ENCODE measurements at regions not wholly inside any gene's neighbourhood (a gene's known extent, or its start where the extent isn't known, plus 50 kb on each side); places are given as distances from the start of the nearest gene placed in this dataset.

DNA sequence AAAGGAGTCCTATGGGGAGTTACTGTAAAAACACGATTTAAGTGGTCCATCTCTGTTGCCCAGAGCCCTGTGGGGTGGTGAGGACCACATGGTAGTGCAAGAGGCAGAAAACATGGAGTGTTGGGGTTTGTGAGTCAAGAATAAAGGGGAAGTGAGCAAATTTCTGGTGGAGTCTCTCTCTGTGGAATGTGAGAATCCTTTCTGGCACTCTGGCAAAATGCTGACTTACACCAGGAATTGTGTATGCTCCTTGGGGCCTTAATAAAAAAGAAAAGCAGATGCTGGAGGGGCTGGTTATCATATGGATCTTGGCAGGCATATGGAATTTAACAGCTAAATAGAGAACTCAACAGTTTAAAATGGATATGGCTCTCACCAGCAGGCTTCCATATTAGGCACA lies 486.0 kb downstream of the TNS3 start:
- H3K27me3 ChIP-seq = no peaks in the 10 kb centered on the region
- no peak for DNase-seq (ENCODE audit: low spot score in 2 of 2)
- intact Hi-C loops (cut with DNase I) = no loop called here
- H3K36me3 ChIP-seq = no peaks in the 10 kb centered on the region
- H3K27ac ChIP-seq = no peak overlapping the region
- H3K4me3 ChIP-seq = no peak overlapping the region
- TF ChIP-seq, protein P1, sequence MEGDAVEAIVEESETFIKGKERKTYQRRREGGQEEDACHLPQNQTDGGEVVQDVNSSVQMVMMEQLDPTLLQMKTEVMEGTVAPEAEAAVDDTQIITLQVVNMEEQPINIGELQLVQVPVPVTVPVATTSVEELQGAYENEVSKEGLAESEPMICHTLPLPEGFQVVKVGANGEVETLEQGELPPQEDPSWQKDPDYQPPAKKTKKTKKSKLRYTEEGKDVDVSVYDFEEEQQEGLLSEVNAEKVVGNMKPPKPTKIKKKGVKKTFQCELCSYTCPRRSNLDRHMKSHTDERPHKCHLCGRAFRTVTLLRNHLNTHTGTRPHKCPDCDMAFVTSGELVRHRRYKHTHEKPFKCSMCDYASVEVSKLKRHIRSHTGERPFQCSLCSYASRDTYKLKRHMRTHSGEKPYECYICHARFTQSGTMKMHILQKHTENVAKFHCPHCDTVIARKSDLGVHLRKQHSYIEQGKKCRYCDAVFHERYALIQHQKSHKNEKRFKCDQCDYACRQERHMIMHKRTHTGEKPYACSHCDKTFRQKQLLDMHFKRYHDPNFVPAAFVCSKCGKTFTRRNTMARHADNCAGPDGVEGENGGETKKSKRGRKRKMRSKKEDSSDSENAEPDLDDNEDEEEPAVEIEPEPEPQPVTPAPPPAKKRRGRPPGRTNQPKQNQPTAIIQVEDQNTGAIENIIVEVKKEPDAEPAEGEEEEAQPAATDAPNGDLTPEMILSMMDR (IDR thresholded peaks at IDR 0.05) = no peak
- H3K9me3 ChIP-seq = no peaks in the 10 kb centered on the region
- H3K4me1 ChIP-seq = no peaks in the 10 kb centered on the region

DNA sequence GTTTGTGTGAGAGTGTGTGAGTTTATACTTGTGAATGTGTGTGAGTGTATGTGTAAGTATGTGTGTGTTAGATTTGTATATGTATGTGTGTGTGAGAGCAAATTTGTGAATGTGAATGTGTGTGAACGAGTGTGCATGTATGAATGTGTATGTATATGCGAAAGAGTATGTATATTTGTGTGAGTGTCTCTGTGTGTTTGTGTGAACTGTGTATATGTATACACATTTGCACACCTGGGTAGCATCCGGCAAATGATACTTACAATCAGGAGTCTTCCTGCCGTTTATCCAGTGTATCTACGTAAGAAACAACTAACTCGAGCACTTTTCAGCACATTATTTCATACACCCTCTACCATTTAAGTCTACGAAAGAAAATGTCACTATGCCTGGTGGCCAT lies 487.4 kb downstream of the TNS3 start:
- no peak for DNase-seq (ENCODE audit: low spot score in 2 of 2)
- H3K27me3 ChIP-seq = no peaks in the 10 kb centered on the region
- no peaks in the 10 kb centered on the region for H3K4me1 ChIP-seq
- no peaks in the 10 kb centered on the region for H3K9me3 ChIP-seq
- no peaks in the 10 kb centered on the region for H3K36me3 ChIP-seq
- no peak overlapping the region for H3K27ac ChIP-seq
- intact Hi-C loops (cut with DNase I) = no loop called here
- TF ChIP-seq, protein P1 (IDR thresholded peaks at IDR 0.05) = no peak
- H3K4me3 ChIP-seq = no peak overlapping the region

DNA sequence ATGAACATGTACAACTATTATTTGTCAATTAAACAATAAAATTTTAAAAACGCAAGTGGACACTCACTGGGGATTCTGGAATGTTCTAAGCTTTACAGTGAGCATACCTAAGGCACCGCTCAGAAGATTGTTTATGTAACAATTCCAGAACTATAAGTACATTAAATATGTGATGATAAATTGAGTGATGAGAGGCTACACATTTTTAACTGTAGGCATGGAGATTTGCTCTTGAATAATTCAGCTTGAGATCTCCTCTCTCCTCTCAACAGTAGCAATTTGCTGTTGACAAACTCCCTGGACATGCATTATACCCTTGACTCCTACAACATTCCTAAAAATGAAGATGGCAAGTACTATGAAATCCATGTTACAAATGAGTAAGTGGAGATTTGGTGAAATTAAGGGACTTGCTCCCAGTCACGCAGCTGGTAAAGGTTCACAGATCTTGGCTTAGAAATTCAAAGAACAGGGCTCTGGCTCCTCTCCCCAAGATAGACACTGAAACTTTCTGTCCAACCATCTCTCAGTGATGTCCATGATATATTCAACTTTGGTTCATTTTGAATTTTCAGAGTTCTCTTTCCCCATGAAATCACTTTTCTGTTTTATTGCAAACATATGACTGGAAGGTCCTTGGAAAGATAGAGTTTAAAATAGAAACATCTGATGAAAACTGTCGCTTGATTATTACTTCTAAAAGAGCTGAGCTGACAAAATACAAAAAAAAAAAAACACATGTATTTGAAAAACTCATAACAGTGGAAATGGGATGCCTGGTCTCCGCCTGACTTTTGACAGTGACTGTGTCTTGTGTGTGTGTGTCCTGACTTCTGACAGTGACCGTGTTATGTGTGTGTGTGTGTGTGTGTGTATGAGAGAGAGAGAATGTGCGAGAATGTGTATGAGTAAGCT lies 488.3 kb downstream of the TNS3 start:
- H3K27ac ChIP-seq = no peak overlapping the region
- no peak for DNase-seq (ENCODE audit: low spot score in 2 of 2)
- TF ChIP-seq, protein P1 (IDR thresholded peaks at IDR 0.05) = no peak
- no peaks in the 10 kb centered on the region for H3K36me3 ChIP-seq
- no peaks in the 10 kb centered on the region for H3K27me3 ChIP-seq
- H3K9me3 ChIP-seq = no peaks in the 10 kb centered on the region
- H3K4me3 ChIP-seq = no peak overlapping the region
- peaks cover 0 to 2% of the 10 kb centered on the region in 2 donors for H3K4me1 ChIP-seq
- intact Hi-C loops (cut with DNase I) = no loop called here

DNA sequence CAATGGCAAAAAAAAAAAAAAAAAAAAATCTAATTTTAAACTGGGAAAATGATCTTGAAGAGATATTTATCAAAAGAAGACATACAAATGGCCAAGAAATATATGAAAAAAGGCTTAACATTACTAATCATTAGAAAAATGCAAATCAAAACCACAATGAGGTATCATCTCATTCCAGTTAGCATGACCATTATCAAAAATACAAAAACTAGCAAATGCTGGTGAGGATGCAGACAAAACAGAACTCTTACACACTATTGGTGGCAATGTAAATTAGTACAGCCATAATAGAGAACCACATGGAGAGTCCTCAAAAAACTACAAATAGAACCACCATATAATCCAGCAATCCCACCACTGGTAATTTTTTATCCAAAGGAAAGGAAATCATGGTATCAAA lies 489.6 kb downstream of the TNS3 start:
- TF ChIP-seq, protein P1 (IDR thresholded peaks at IDR 0.05) = no peak
- Histone ChIP-seq H3K36me3 (no peaks in the 10 kb centered on the region), H3K27me3 (no peaks in the 10 kb centered on the region), H3K27ac (no peak overlapping the region), H3K9me3 (no peaks in the 10 kb centered on the region), H3K4me1 (peaks cover 0 to 8% of the 10 kb centered on the region in 2 donors), H3K4me3 (no peak overlapping the region)
- no peak for DNase-seq (ENCODE audit: low spot score in 2 of 2)
- intact Hi-C loops (cut with DNase I) = no loop called here

DNA sequence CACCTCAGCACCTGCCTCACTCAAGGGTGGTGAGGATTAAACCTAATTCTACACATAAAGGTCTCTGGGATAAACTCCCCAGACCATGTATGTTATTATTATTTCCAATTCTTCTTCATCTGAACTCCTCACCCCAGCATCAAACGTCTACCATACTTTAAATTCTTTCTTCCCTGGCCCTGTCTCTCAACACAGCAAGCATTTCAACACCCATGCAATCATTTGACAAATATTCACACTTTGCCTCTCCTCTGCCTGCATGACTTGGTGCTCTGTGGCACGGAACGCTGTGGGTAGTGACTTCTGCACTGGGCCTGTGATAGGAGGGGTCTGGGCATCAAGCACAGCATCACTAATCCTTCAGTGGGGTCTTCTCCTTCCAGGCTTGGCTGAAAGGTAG lies 490.8 kb downstream of the TNS3 start:
- H3K27me3 ChIP-seq = no peaks in the 10 kb centered on the region
- H3K4me3 ChIP-seq = no peak overlapping the region
- no peaks in the 10 kb centered on the region for H3K9me3 ChIP-seq
- H3K27ac ChIP-seq = no peak overlapping the region
- intact Hi-C loops (cut with DNase I) = no loop called here
- no peak for DNase-seq (ENCODE audit: low spot score in 2 of 2)
- TF ChIP-seq, protein P1 (IDR thresholded peaks at IDR 0.05) = no peak
- H3K4me1 ChIP-seq = peaks cover 0 to 8% of the 10 kb centered on the region in 2 donors
- no peaks in the 10 kb centered on the region for H3K36me3 ChIP-seq

All from ascending aorta (tissue), 2 donors.